Smooth muscle cell (in vitro differentiated cells): ENCODE measurements at regions not wholly inside any gene's neighbourhood (a gene's known extent, or its start where the extent isn't known, plus 50 kb on each side); places are given as distances from the start of the nearest gene placed in this dataset. TPM values are rescaled to one million over a fixed set of nuclear protein-coding genes. Genes with fewer than 3 reads are reported as not detected.
"Not testable (repeated sequence)": the region's sequence is repeated elsewhere in the genome, so short reads cannot be mapped to it uniquely, and the experiment has no call there.

Experiments used
- DNase-seq: peaks from one replicate; lab custom pipeline; 2025; ENCODE audit not compliant: unreplicated experiment; lab: John Stamatoyannopoulos, UW
- H2AFZ ChIP-seq: fragments of 200-600 bp; sonication (generic); 2 replicates; pipeline ENCODE4 v1.6.0; 2016; ENCODE audit warnings: antibody characterized with exemption, low read depth, mild to moderate bottlenecking
- H3F3A ChIP-seq: fragments of 200-600 bp; sonication (generic); 2 replicates; pipeline ENCODE4 v1.6.0; 2017; ENCODE audit warnings: antibody characterized with exemption, low read depth
- H3K27ac ChIP-seq: fragments of 200-600 bp; sonication (generic); 2 replicates; pipeline ENCODE4 v1.5.1; 2016; ENCODE audit warnings: low read depth, mild to moderate bottlenecking
- H3K27me3 ChIP-seq: fragments of 200-600 bp; sonication (generic); 2 replicates; pipeline ENCODE4 v1.6.1; 2016; ENCODE audit warnings: low read depth, mild to moderate bottlenecking
- H3K36me3 ChIP-seq: fragments of 200-600 bp; sonication (generic); 2 replicates; pipeline ENCODE4 v1.5.1; 2016; ENCODE audit warnings: low read depth
- H3K4me1 ChIP-seq: fragments of 200-600 bp; sonication (generic); 2 replicates; pipeline ENCODE4 v1.5.1; 2016; ENCODE audit warnings: low read depth
- H3K4me2 ChIP-seq: fragments of 200-600 bp; sonication (generic); 2 replicates; pipeline ENCODE4 v1.6.0; 2016; ENCODE audit warnings: mild to moderate bottlenecking
- H3K4me3 ChIP-seq: fragments of 200-600 bp; sonication (generic); 2 replicates; pipeline ENCODE4 v1.5.1; 2016; ENCODE audit warnings: mild to moderate bottlenecking
- H3K79me2 ChIP-seq: fragments of 200-600 bp; sonication (generic); 2 replicates; pipeline ENCODE4 v1.6.0; 2016; ENCODE audit warnings: low read depth, mild to moderate bottlenecking
- H3K9ac ChIP-seq: fragments of 200-600 bp; sonication (generic); 2 replicates; pipeline ENCODE4 v1.6.0; 2016; ENCODE audit warnings: low read depth
- H3K9me3 ChIP-seq: fragments of 200-600 bp; sonication (generic); replicated peaks from 2 replicates; pipeline ENCODE4 v1.5.1; 2016; ENCODE audit warnings: low read depth
- H4K20me1 ChIP-seq: fragments of 200-600 bp; sonication (generic); 2 replicates; pipeline ENCODE4 v1.6.0; 2016; ENCODE audit warnings: low read depth
- WGBS: methylation state at CpG from one replicate; pipeline ENCODE4 v1.1.7; 2016; ENCODE audit warnings: low lambda C conversion rate; 5-methylcytosine and 5-hydroxymethylcytosine counted together
- small RNA-seq: library from RNA; depleted of rRNA; stranded (forward); fragments of <200 nt; gene quantifications from one replicate; pipeline ENCODE3, GENCODE V24; 2014

DNA sequence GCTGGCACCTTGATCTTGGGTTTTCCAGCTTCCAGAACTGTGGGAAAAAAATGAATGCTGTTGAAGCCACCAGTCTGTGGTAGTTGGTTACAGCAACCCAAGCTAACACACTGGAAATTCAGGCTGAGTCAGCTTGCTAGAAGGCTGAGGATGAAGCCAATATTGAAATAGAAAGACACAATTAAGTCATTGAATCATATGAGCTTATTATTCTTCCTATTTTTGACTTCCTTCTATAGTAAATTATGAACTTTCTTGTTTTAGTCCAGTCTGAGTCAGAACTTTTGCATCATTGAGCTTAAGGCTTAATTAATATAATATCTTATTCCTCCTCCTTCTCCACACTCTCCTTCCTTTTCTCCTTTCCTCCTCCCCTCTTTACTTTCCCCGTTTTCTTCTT is 153.6 kb upstream of the LRRC61 start:
- DNase-seq, H4K20me1 ChIP-seq, H2AFZ ChIP-seq, H3K27me3 ChIP-seq, H3K9me3 ChIP-seq, H3K79me2 ChIP-seq, H3F3A ChIP-seq, H3K36me3 ChIP-seq, H3K9ac ChIP-seq, H3K4me1 ChIP-seq, H3K27ac ChIP-seq, H3K4me3 ChIP-seq, H3K4me2 ChIP-seq: not testable (repeated sequence)
- 50% methylated on average over 1 of the region's 1 CpG for WGBS

DNA sequence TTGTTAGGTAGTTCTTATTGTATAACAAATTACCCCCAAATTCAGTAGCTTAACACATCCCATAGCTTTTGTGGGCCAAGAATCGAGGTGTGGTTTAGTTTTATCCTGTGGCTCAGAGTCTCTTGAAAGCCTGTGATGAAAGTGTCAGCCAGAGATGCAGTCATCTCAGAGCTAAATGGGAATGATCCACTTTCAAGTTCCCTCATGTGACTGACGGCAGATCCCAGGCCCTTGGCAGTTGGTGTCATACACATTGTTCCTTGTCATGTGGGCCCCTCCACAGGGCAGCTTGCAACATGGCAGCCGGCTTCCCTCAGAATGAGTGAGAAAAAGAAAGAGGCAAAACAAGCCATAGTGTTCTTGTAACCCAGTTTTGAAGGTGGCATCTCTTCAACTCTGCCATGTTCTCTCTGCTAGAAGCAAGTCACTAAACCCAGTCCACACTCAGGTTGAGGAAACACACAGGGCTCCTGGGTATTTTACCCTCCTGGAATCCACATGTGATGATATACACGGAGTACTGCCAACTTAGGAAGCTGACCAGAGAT is 153.1 kb upstream of the LRRC61 start:
- H3K9me3 ChIP-seq, H3K36me3 ChIP-seq, H3K4me1 ChIP-seq, H3K79me2 ChIP-seq, H3K27me3 ChIP-seq, H3K27ac ChIP-seq, H3K4me2 ChIP-seq, H3F3A ChIP-seq, DNase-seq, H3K9ac ChIP-seq, H2AFZ ChIP-seq, H3K4me3 ChIP-seq, H4K20me1 ChIP-seq: not testable (repeated sequence)
- 71% methylated on average over 3 of the region's 4 CpGs for WGBS

DNA sequence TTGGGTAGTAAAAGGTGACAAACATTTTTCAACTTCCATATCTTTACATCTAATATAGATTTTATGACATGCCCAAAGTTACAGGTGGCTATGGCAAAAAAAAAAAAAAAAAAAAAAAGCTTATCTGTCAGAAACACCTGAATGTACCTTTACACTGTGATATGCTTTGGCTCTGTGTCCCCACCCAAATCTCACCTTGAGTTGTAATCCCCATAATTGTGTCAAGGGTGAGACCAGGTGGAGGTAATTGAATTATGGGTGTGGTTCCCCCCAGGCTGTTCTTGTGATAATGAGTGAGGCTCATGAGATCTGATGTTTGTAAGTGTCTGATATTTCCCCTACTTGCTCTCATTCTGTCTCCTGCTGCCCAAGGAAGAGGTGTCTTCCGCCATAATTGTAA is 139.6 kb upstream of the LRRC61 start:
- not testable (repeated sequence) for H3K79me2 ChIP-seq, H3K4me3 ChIP-seq, H2AFZ ChIP-seq, H3K27ac ChIP-seq, H3K9me3 ChIP-seq, H3F3A ChIP-seq, H3K9ac ChIP-seq, H3K27me3 ChIP-seq, H3K36me3 ChIP-seq, DNase-seq, H4K20me1 ChIP-seq, H3K4me1 ChIP-seq, H3K4me2 ChIP-seq
- WGBS = 89% methylated on average over 1 of the region's 1 CpG

DNA sequence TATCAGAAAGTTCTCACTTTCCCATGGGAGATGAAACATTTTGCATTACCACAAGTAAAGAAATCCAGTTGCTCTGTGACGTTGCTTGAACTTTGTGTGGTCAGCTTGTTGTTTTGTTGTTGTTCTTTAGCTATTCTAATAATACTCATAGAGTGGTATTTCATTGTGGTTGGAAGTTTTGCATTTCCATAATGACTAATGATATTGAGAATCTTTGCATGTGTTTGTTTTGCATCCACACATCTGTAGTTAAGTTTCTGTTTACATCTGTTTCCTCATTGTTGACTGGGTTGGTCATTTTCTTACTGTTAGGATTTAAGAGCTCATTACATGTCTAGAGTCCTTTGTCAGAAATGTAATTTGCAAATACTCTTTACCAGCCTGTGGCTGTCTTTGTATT is 133.2 kb upstream of the LRRC61 start:
- not testable (repeated sequence) for H2AFZ ChIP-seq, H3K27me3 ChIP-seq, H3F3A ChIP-seq, H3K36me3 ChIP-seq, H4K20me1 ChIP-seq, H3K9me3 ChIP-seq, H3K9ac ChIP-seq, H3K4me2 ChIP-seq, H3K4me3 ChIP-seq, H3K79me2 ChIP-seq, H3K27ac ChIP-seq, DNase-seq, H3K4me1 ChIP-seq
- 72% methylated on average over 1 of the region's 1 CpG for WGBS

DNA sequence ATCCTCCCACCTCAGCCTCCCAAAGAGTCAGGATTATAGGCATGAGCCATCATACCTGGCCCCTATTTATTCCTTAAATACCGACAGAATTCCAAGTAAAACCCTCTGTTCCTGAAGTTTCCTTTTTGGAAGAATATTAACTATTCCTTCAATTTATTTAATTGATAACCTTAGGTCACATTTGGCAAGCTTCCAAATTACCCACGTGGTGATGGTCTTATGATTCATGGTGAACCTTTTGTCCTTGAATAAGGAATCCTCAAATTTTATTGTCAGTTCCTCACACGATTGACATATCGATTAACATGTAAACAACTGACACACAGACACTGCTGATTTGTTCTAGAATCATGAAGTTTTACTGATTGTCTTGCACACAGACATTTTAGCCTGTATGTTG is 130.6 kb upstream of the LRRC61 start:
- not testable (repeated sequence) for H4K20me1 ChIP-seq, H3K4me2 ChIP-seq, H3K4me3 ChIP-seq, H3K79me2 ChIP-seq, H3K36me3 ChIP-seq, H3F3A ChIP-seq, H3K27ac ChIP-seq, H3K9ac ChIP-seq, DNase-seq, H3K4me1 ChIP-seq, H3K9me3 ChIP-seq, H2AFZ ChIP-seq, H3K27me3 ChIP-seq
- 77% methylated on average over 4 of the region's 4 CpGs for WGBS

DNA sequence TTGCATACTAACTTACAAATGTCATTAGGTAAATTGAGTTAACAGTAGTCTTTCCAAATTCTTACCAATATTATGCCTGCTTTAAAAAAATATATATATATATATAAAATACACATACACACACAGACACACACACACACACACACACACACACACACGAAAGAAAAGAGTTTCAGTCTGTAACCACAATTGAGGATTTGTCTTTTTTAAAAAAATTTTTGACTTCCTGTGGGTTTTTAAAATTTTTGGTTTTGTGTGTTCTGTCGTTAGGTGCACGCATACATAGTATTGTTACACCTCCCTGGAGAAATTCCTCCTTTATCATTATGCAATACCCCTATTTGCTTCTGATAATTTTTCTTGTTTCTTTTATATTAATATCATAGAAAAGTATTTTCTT is 129.3 kb upstream of the LRRC61 start:
- H4K20me1 ChIP-seq, H3K9ac ChIP-seq, H3K9me3 ChIP-seq, H3K36me3 ChIP-seq, H3K4me1 ChIP-seq, H3K79me2 ChIP-seq, H3K27me3 ChIP-seq, H2AFZ ChIP-seq, H3K27ac ChIP-seq, H3F3A ChIP-seq, DNase-seq, H3K4me3 ChIP-seq, H3K4me2 ChIP-seq: not testable (repeated sequence)
- WGBS = 82% methylated on average over 3 of the region's 3 CpGs

Small RNA genes in the stretch of these regions (small RNA-seq; reads per million reads assigned to genes)
- not detected for gene AC092666.2
